ENCODE measurements at regions not wholly inside any gene's neighbourhood (a gene's known extent, or its start where the extent isn't known, plus 50 kb on each side); places are given as distances from the start of the nearest gene placed in this dataset.

- no peak for DNase-seq (ENCODE audit: low read depth)
Measured at GRCh38 chr2:128437204-128437565, 118.5 kb upstream of the HS6ST1 start.

- no peak for DNase-seq (ENCODE audit: low read depth)
Measured at GRCh38 chr2:128438091-128438490, 119.4 kb upstream of the HS6ST1 start.

GRCh38 chr2:128438586-128438985, 119.9 kb upstream of the HS6ST1 start:
- DNase-seq (ENCODE audit: low read depth) = no peak

- DNase-seq (ENCODE audit: low read depth) = no peak
Measured at GRCh38 chr2:128439031-128439790, 120.5 kb upstream of the HS6ST1 start.

GRCh38 chr2:128439791-128440665, 121.4 kb upstream of the HS6ST1 start:
- DNase-seq (ENCODE audit: low read depth) = no peak

GRCh38 chr2:128440666-128441340, 122.1 kb upstream of the HS6ST1 start:
- no peak for DNase-seq (ENCODE audit: low read depth)

GRCh38 chr2:128441341-128442052, 122.8 kb upstream of the HS6ST1 start:
- no peak for DNase-seq (ENCODE audit: low read depth)

- no peak for DNase-seq (ENCODE audit: low read depth)
Measured at GRCh38 chr2:128442053-128442751, 123.5 kb upstream of the HS6ST1 start.

GRCh38 chr2:128442891-128443302, 124.2 kb upstream of the HS6ST1 start:
- no peak for DNase-seq (ENCODE audit: low read depth)

- no peak for DNase-seq (ENCODE audit: low read depth)
Measured at GRCh38 chr2:128444121-128444771, 125.6 kb upstream of the HS6ST1 start.

GRCh38 chr2:128444816-128445522, 126.3 kb upstream of the HS6ST1 start:
- no peak for DNase-seq (ENCODE audit: low read depth)

- no peak for DNase-seq (ENCODE audit: low read depth)
Measured at GRCh38 chr2:128445523-128445900, 126.8 kb upstream of the HS6ST1 start.

GRCh38 chr2:128446049-128446873, 127.6 kb upstream of the HS6ST1 start:
- DNase-seq (ENCODE audit: low read depth) = no peak

- no peak for DNase-seq (ENCODE audit: low read depth)
Measured at GRCh38 chr2:128446874-128447537, 128.3 kb upstream of the HS6ST1 start.

- DNase-seq (ENCODE audit: low read depth) = no peak
Measured at GRCh38 chr2:128447538-128447995, 128.9 kb upstream of the HS6ST1 start.

- DNase-seq (ENCODE audit: low read depth) = no peak
Measured at GRCh38 chr2:128448331-128449225, 129.9 kb upstream of the HS6ST1 start.

- no peak for DNase-seq (ENCODE audit: low read depth)
Measured at GRCh38 chr2:128449226-128450061, 130.8 kb upstream of the HS6ST1 start.
